Neutrophil (primary cell): ENCODE measurements at regions not wholly inside any gene's neighbourhood (a gene's known extent, or its start where the extent isn't known, plus 50 kb on each side); places are given as distances from the start of the nearest gene placed in this dataset.

ENCODE experiments used
- H3K27ac ChIP-seq: fragments of 200-600 bp; sonication (generic); 2 replicates; pipeline ENCODE4 v1.5.1; 2016; ENCODE audit warnings: mild to moderate bottlenecking, moderate library complexity
- H3K27me3 ChIP-seq: fragments of 200-600 bp; sonication (generic); 2 replicates; pipeline ENCODE4 v1.6.0; 2016; ENCODE audit warnings: mild to moderate bottlenecking
- H3K36me3 ChIP-seq: fragments of 200-600 bp; sonication (generic); 2 replicates; pipeline ENCODE4 v1.5.1; 2017
- H3K4me1 ChIP-seq, 2 experiments: fragments of 200-600 bp in 1 of 2; sonication (generic) in 1 of 2; 1 replicate in 1 of 2; 2 replicates in 1 of 2; pipeline versions ENCODE4 v1.5.1 to v1.6.1; 2013 to 2016; ENCODE audit warnings: low read depth in 1 of 2, low read length in 1 of 2, mild to moderate bottlenecking in 1 of 2, moderate library complexity in 1 of 2; ENCODE audit not compliant: control insufficient read depth in 1 of 2, insufficient read depth in 1 of 2
- H3K4me3 ChIP-seq, 2 experiments: fragments of 200-600 bp in 1 of 2; sonication (generic) in 1 of 2; 1 replicate in 1 of 2; 2 replicates in 1 of 2; pipeline ENCODE4 v1.5.1; 2013 to 2016; ENCODE audit warnings: low read depth in 1 of 2, low read length in 1 of 2, mild to moderate bottlenecking in 1 of 2, moderate library complexity in 1 of 2
- H3K9me3 ChIP-seq: fragments of 200-600 bp; sonication (generic); 2 replicates; pipeline ENCODE4 v1.5.1; 2016
- CTCF ChIP-seq: fragments of 200-600 bp; sonication (generic); IDR thresholded peaks from 2 replicates; pipeline ENCODE4 v1.5.1; 2016; ENCODE audit warnings: antibody characterized with exemption

DNA sequence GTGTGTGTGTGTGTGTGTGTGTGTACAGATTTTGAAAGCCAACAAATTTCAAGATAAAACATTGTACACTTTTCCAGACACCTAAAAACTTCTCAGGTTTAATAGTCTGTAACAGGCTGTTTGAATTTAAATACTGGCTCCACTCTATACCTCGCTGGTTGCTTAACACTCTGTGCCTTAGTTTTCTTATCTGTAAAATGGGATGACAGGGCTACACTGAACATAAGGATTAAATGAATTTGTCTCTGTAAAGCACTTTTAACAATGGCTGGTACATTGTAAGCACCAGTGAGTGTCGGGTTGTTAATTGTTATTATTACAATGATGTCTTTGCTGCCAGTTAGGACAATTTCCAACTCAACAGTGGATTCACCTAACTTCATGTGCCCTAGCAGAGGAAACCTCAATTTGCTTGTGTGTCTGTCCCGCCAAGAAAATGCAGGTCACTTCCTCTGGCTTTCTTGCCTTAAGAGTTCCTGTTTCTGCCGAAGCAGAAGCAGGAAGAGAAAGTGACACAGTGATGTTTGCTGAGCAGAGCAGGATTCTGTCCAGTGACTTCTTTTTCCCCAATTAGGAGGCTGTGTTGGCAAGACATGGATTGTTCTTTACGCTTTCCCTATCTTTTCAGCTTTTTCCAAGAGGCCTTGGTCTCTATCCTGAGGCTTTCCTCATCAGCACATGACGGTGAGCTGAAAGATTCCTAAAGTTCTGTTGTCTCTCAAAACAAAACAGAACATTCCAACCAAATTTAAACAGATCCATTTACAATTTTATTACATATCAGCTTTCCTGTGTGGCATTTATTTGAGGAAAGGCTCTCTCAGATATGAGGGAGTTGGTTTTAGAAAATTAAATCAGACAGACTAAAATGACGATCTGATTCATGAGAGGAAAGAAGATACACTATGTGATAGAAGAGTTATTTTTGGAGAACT is 154.1 kb upstream of the ATP2B1 start:
- H3K9me3 ChIP-seq = no peaks in the 10 kb centered on the region
- no peak for TF ChIP-seq CTCF
- peaks cover 29 to 37% of the 10 kb centered on the region in 2 experiments for H3K4me1 ChIP-seq
- peak overlapping the region; percentile 97 for H3K27ac ChIP-seq
- peak overlapping the region; percentile 2 to 54 for H3K4me3 ChIP-seq
- no peaks in the 10 kb centered on the region for H3K36me3 ChIP-seq
- no peaks in the 10 kb centered on the region for H3K27me3 ChIP-seq

DNA sequence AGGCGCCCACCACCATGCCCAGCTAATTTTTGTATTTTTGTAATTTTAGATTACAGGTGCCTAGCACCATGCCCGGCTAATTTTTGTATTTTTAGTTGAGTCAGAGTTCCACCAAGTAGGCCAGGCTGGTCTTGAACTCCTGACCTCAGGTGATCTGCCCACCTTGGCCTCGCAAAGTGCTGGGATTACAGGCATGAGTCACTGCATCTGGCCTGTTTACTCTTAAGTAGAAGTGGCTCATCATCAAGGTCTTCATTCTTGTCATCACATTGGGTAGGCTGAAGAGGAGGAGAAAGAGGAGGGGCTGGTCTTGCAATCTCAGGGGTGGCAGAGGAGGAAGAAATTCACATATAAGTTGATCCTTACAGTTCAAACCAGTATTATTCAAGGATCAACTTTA is 152.4 kb upstream of the ATP2B1 start:
- Histone ChIP-seq H3K4me3 (no peak overlapping the region), H3K27ac (peak overlapping the region; percentile 97), H3K27me3 (no peaks in the 10 kb centered on the region), H3K4me1 (peaks cover 31 to 46% of the 10 kb centered on the region in 2 experiments), H3K9me3 (no peaks in the 10 kb centered on the region), H3K36me3 (no peaks in the 10 kb centered on the region)
- no peak for TF ChIP-seq CTCF

DNA sequence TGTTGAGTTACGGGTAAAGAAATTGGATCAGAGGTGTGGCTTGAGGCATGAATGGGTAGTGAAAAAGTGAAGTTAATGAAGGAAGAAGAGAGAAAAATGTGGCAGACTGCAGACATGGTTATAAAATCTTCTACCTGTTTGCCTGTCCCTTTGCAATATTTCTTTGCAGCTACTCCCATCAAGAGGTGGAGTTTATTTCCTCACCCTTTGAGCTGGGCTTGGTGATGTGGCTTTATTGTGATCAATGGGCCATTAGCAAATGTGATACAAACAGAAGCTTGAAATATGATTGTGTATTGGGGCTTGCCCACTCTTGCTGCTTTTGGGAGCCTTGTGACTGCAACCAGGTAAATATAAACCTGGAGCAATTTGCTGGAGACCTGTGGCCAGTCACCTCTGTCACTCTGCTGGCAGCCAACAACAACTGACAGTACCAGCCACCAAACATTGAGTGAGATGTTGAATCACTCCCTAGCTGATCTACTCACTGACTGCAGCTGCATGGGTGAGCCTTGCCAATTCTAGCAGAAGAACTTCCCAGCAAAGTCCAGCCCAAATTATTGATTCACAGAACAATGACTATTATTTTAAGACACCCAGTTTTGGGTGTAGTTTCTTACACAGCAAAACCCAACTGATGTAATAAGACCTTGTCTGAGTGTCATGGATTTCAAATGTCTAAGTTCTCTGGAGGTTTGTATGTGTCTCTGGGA is 151.0 kb upstream of the ATP2B1 start:
- TF ChIP-seq CTCF = no peak
- H3K4me1 ChIP-seq = peaks cover 31 to 44% of the 10 kb centered on the region in 2 experiments
- no peaks in the 10 kb centered on the region for H3K9me3 ChIP-seq
- H3K36me3 ChIP-seq = no peaks in the 10 kb centered on the region
- no peaks in the 10 kb centered on the region for H3K27me3 ChIP-seq
- peak overlapping the region; percentile 18 for H3K27ac ChIP-seq
- H3K4me3 ChIP-seq = no peak overlapping the region

DNA sequence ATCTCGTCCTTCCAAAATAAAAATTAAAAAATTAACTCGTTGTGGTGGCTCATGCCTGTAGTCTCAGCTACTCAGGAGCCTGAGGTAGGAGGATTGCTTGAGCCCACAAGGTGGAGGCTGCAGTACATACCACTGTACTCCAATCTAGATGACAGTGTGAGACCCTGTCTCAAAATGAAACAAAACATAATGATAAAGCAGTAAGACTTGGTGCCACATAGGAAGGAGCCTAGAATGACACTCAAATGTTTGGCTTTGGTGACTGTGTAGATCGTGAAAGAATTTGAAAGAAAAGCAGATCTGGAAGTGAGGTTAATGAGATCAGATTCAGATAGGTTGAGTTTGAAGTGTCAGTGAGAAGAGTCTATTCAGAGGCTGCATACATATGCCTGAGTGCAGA is 150.1 kb upstream of the ATP2B1 start:
- TF ChIP-seq CTCF = no peak
- Histone ChIP-seq H3K4me3 (no peak overlapping the region), H3K27ac (no peak overlapping the region), H3K27me3 (no peaks in the 10 kb centered on the region), H3K4me1 (peaks cover 22 to 35% of the 10 kb centered on the region in 2 experiments), H3K9me3 (no peaks in the 10 kb centered on the region), H3K36me3 (no peaks in the 10 kb centered on the region)

DNA sequence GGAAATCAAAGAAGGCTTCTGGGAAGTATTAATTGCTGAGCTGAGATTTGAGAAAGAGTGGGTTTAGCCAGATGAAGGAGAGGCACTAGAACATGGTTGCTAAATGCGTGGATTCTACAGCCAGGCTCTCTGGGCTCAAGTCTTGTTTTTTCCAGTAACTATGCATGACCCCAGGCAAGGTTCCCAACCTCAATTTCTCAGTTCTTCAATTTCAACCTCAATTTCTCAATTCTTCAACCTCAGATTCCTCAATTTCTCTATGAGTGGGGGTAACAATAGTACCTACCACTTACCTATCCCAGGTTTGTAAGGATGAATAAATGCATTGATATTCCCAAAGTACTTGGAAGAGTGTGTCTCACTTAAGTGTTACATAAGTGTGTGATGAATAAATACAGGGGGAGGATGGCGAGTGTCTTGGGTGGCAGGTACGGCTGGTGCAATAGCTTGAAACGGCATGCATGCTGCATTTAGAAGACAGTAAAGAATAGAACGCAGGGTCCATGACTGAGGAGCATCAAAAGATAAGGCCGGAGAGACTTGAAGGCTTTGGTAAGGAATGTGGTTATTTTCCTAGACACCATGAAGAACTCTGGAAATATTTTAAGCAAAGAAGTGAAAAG is 149.1 kb upstream of the ATP2B1 start:
- Histone ChIP-seq H3K4me1 (peaks cover 12 to 25% of the 10 kb centered on the region in 2 experiments), H3K4me3 (no peak overlapping the region), H3K27me3 (no peaks in the 10 kb centered on the region), H3K9me3 (no peaks in the 10 kb centered on the region), H3K36me3 (no peaks in the 10 kb centered on the region), H3K27ac (no peak overlapping the region)
- no peak for TF ChIP-seq CTCF
